ENCODE measurements at regions not wholly inside any gene's neighbourhood (a gene's known extent, or its start where the extent isn't known, plus 50 kb on each side); places are given as distances from the start of the nearest gene placed in this dataset.

DNA sequence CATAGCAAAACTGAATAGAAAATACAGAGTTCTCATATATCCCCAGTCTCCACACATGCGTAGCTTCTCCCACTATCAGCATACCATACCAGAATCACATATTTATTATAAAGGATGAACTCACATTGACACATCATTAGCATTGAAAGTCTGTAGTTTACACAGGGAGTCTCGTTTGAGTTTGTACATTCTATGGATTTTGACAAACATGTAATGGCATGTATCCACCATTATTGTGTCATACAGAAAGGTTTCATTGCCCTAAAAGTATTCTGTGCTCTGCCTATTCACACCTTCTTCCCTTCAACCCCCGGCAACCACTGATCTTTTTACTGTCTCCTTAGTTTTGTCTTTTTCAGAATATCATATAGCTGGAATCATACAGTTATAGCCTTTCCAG is 562.4 kb downstream of the KCTD8 start (continued):
- TF ChIP-seq SMARCA5 (IDR thresholded peaks at IDR 0.05), result no peak
- TF ChIP-seq, protein P1, sequence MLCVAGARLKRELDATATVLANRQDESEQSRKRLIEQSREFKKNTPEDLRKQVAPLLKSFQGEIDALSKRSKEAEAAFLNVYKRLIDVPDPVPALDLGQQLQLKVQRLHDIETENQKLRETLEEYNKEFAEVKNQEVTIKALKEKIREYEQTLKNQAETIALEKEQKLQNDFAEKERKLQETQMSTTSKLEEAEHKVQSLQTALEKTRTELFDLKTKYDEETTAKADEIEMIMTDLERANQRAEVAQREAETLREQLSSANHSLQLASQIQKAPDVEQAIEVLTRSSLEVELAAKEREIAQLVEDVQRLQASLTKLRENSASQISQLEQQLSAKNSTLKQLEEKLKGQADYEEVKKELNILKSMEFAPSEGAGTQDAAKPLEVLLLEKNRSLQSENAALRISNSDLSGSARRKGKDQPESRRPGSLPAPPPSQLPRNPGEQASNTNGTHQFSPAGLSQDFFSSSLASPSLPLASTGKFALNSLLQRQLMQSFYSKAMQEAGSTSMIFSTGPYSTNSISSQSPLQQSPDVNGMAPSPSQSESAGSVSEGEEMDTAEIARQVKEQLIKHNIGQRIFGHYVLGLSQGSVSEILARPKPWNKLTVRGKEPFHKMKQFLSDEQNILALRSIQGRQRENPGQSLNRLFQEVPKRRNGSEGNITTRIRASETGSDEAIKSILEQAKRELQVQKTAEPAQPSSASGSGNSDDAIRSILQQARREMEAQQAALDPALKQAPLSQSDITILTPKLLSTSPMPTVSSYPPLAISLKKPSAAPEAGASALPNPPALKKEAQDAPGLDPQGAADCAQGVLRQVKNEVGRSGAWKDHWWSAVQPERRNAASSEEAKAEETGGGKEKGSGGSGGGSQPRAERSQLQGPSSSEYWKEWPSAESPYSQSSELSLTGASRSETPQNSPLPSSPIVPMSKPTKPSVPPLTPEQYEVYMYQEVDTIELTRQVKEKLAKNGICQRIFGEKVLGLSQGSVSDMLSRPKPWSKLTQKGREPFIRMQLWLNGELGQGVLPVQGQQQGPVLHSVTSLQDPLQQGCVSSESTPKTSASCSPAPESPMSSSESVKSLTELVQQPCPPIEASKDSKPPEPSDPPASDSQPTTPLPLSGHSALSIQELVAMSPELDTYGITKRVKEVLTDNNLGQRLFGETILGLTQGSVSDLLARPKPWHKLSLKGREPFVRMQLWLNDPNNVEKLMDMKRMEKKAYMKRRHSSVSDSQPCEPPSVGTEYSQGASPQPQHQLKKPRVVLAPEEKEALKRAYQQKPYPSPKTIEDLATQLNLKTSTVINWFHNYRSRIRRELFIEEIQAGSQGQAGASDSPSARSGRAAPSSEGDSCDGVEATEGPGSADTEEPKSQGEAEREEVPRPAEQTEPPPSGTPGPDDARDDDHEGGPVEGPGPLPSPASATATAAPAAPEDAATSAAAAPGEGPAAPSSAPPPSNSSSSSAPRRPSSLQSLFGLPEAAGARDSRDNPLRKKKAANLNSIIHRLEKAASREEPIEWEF (IDR thresholded peaks at IDR 0.05; ENCODE audit: insufficient replicate concordance, low read depth, low read length), result no peak
- TF ChIP-seq IKZF2 (IDR thresholded peaks at IDR 0.05), result no peak
- TF ChIP-seq EED (IDR thresholded peaks at IDR 0.05; ENCODE audit: low read depth), result no peak

DNA sequence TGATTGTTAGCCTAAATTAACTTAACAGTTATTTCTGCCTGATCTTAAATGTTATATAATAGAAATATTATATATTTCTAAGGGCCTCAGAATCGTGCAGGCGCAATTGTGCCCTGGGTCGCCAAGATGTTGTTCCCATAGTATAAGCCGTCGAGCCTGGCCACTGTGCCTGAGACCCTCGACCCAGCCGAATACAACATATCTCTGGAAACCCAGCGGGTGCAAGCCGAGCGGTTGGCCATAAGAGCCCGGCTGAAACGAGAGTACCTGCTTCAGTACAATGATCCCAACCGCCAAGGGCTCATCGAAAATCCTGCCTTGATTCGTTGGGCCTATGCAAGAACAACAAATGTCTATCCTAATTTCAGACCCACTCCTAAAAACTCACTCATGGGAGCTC is 549.8 kb downstream of the KCTD8 start:
- intact Hi-C loops (cut with micrococcal nuclease; ENCODE audit: unreplicated experiment) (no loop called here), in situ Hi-C loops (cut with MboI) (no loop called here)
- TF ChIP-seq, protein P2, sequence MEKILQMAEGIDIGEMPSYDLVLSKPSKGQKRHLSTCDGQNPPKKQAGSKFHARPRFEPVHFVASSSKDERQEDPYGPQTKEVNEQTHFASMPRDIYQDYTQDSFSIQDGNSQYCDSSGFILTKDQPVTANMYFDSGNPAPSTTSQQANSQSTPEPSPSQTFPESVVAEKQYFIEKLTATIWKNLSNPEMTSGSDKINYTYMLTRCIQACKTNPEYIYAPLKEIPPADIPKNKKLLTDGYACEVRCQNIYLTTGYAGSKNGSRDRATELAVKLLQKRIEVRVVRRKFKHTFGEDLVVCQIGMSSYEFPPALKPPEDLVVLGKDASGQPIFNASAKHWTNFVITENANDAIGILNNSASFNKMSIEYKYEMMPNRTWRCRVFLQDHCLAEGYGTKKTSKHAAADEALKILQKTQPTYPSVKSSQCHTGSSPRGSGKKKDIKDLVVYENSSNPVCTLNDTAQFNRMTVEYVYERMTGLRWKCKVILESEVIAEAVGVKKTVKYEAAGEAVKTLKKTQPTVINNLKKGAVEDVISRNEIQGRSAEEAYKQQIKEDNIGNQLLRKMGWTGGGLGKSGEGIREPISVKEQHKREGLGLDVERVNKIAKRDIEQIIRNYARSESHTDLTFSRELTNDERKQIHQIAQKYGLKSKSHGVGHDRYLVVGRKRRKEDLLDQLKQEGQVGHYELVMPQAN (conservative IDR thresholded peaks at IDR 0.05), result no peak
- TF ChIP-seq POU2F2 (IDR thresholded peaks at IDR 0.05; ENCODE audit: borderline replicate concordance, low read depth, low read length), result no peak
- TF ChIP-seq SMAD1 (IDR thresholded peaks at IDR 0.05; ENCODE audit: low read depth, partially characterized antibody), result no peak
- no peak for TF ChIP-seq FOXM1 (IDR thresholded peaks at IDR 0.05; ENCODE audit: low read depth, low read length)
- TF ChIP-seq MEF2B (IDR thresholded peaks at IDR 0.05; ENCODE audit: partially characterized antibody, poor library complexity, severe bottlenecking), result no peak
- TF ChIP-seq MEF2A (IDR thresholded peaks at IDR 0.05; ENCODE audit: insufficient read depth, low read depth, low read length), result no peak
- no peak for TF ChIP-seq BACH1 (IDR thresholded peaks at IDR 0.05; ENCODE audit: borderline replicate concordance)
- TF ChIP-seq ZNF207 (IDR thresholded peaks at IDR 0.05; ENCODE audit: borderline replicate concordance), result no peak
- TF ChIP-seq, protein P3, sequence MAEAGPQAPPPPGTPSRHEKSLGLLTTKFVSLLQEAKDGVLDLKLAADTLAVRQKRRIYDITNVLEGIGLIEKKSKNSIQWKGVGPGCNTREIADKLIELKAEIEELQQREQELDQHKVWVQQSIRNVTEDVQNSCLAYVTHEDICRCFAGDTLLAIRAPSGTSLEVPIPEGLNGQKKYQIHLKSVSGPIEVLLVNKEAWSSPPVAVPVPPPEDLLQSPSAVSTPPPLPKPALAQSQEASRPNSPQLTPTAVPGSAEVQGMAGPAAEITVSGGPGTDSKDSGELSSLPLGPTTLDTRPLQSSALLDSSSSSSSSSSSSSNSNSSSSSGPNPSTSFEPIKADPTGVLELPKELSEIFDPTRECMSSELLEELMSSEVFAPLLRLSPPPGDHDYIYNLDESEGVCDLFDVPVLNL (IDR thresholded peaks at IDR 0.05; ENCODE audit: low read depth, low read length), result no peak
- no peak for TF ChIP-seq MXI1 (IDR thresholded peaks at IDR 0.05; ENCODE audit: low read depth, low read length)
- TF ChIP-seq NR2C1 (IDR thresholded peaks at IDR 0.05), result no peak
- no peak for TF ChIP-seq TARDBP (IDR thresholded peaks at IDR 0.05; ENCODE audit: borderline replicate concordance)

More for the DNA sequence above, 549.8 kb downstream of the KCTD8 start:
- POLR2A ChIA-PET, result no interaction called here
- no peaks in the 10 kb centered on the region for H3K9me3 ChIP-seq (replicated peaks; ENCODE audit: control insufficient read depth, insufficient read depth, low read length)
- H3K4me2 ChIP-seq (ENCODE audit: control insufficient read depth, insufficient read depth), result no peak overlapping the region
- H3K27ac ChIP-seq (ENCODE audit: control insufficient read depth, insufficient read depth), result no peak overlapping the region
- H3K79me2 ChIP-seq (ENCODE audit: control insufficient read depth, insufficient read depth, low read length), result no peaks in the 10 kb centered on the region
- H3K4me1 ChIP-seq (ENCODE audit: control insufficient read depth, insufficient read depth, low read length), result no peaks in the 10 kb centered on the region
- H3K4me3 ChIP-seq, result no peak overlapping the region
- H4K20me1 ChIP-seq (ENCODE audit: control insufficient read depth, insufficient read depth), result no peaks in the 10 kb centered on the region
- 39% methylated on average over 15 of the region's 15 CpGs for WGBS (ENCODE audit: insufficient coverage, insufficient replicate concordance, low lambda C conversion rate, missing lambda C conversion rate)
- no peak overlapping the region for H3K9ac ChIP-seq (ENCODE audit: control insufficient read depth, insufficient read depth, low read length)
- H3K36me3 ChIP-seq (ENCODE audit: control insufficient read depth in 2 of 2, insufficient read depth in 2 of 2, low read length in 1 of 2), result no peaks in the 10 kb centered on the region
- CTCF ChIA-PET, result no interaction called here
- no peaks in the 10 kb centered on the region for H3K27me3 ChIP-seq (replicated peaks in 1 of 2; ENCODE audit: control insufficient read depth in 2 of 2, insufficient read depth in 2 of 2, low read length in 1 of 2)
- DNase-seq (ENCODE audit: low read depth, low spot score), result no peak
- FAIRE-seq, result no peak
- RAD21 ChIA-PET (ENCODE audit: unreplicated experiment), result no interaction called here
- H2AFZ ChIP-seq (ENCODE audit: control insufficient read depth, low read depth, low read length), result no peak overlapping the region
- SMC1A ChIA-PET (ENCODE audit: uncharacterized antibody, unreplicated experiment), result no interaction called here
- no peak for ATAC-seq
- no TSS peak for BruUV-seq (replicated peaks)

All from GM12878 (cell line).